ENCODE measurements at regions not wholly inside any gene's neighbourhood (a gene's known extent, or its start where the extent isn't known, plus 50 kb on each side); places are given as distances from the start of the nearest gene placed in this dataset.

DNA sequence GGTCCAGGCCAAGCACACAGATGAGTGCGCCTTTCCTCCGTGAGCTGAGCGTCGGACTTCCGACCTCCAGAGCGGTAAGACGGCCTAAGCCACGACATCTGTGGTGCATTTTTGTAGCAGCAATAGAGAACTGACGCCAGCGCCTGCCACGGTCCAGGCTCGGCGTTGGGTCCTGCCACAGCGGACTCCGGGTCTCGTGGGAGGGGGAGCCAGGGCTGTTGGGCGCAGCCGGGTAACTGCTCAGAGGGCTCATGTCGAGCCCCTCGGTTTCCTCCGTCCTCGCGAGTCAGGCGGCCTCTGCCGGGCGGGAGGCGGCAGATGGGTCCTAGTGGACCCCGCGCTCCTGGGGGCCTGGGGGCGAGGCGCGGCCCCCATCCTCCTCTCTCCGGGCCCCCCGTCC is 216.1 kb downstream of the QKI start:
- no peak for DNase-seq (ENCODE audit: low read depth)

DNA sequence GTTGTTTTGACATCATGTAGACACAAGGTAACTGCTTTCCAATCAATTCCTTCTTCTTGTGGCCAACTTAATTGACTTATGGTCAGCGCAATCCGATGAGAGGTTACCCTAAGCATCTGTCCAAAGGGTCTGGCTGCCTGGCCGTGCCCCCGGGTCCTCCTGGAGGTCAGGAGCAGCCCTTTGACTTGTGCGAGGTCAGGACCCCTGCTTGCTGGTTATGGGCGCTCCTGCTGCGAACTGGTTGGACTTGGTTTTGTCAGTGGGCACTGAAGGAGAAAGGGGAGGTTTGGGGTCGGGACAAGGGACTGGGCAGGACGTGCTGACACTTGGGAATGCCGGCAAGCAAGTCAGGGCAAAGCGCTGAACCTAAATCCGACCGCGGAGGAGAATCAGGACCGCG is 215.6 kb downstream of the QKI start:
- DNase-seq (ENCODE audit: low read depth): no peak

Measured in renal cortical epithelial cell (primary cell).